ENCODE measurements at regions not wholly inside any gene's neighbourhood (a gene's known extent, or its start where the extent isn't known, plus 50 kb on each side); places are given as distances from the start of the nearest gene placed in this dataset.

GRCh38 chr13:74250738-74251190 lies 116.6 kb upstream of the KLF12 start:
- WGBS, 2 experiments (ENCODE audit: extremely low coverage in 1 of 2, insufficient coverage in 1 of 2, insufficient read length in 1 of 2, insufficient replicate concordance in 2 of 2, low coverage in 1 of 2, low lambda C conversion rate in 2 of 2, missing lambda C conversion rate in 1 of 2): 81% methylated on average over 2 of the region's 2 CpGs; no CpG with 5 or more reads in 1 of the 2 experiments
- POLR2A ChIA-PET (ENCODE audit: partially characterized antibody): no interaction called here

More at GRCh38 chr13:74250738-74251190, 116.6 kb upstream of the KLF12 start:
- Histone ChIP-seq H3K9ac (replicated peaks in 1 of 4; ENCODE audit: extremely low read depth in 1 of 4, low read depth in 3 of 4, low read length in 3 of 4) (no peak overlapping the region), H3K4me2 (ENCODE audit: insufficient read depth in 1 of 2, low read depth in 2 of 2, low read length in 2 of 2) (no peak overlapping the region), H3K36me3 (ENCODE audit: control insufficient read depth in 2 of 4, insufficient read depth in 4 of 4, low read length in 3 of 4) (no peaks in the 10 kb centered on the region), H3K23ac (ENCODE audit: insufficient read length) (no peak overlapping the region), H3K4me1 (replicated peaks in 1 of 4; ENCODE audit: control insufficient read depth in 3 of 4, insufficient read depth in 4 of 4, low read length in 3 of 4) (no peaks in the 10 kb centered on the region), H2AK5ac (ENCODE audit: low read depth, low read length) (no peak overlapping the region), H4K5ac (ENCODE audit: insufficient read length, low read depth, low read length) (no peak overlapping the region), H2BK15ac (ENCODE audit: low read length) (no peak overlapping the region), H3K79me1 (ENCODE audit: low read depth, low read length) (no peaks in the 10 kb centered on the region), H4K20me1 (replicated peaks in 1 of 2; ENCODE audit: control insufficient read depth in 1 of 2, insufficient read depth in 2 of 2, low read length in 2 of 2) (no peaks in the 10 kb centered on the region), H4K8ac (ENCODE audit: extremely low read depth, insufficient read depth, low read length) (no peak overlapping the region), H3K27me3 (replicated peaks in 1 of 4; ENCODE audit: control insufficient read depth in 3 of 4, extremely low read depth in 1 of 4, insufficient read depth in 3 of 4, low read length in 3 of 4) (no peaks in the 10 kb centered on the region), H2BK120ac (replicated peaks; ENCODE audit: low read depth, low read length) (no peak overlapping the region), H2BK5ac (ENCODE audit: low read depth, low read length) (no peak overlapping the region), H4K91ac (replicated peaks; ENCODE audit: insufficient read length, low read length) (no peak overlapping the region), H3K23me2 (ENCODE audit: low read depth, low read length) (peaks cover 2% of the 10 kb centered on the region; the same call in 1 of the 2 replicates), H3K18ac (ENCODE audit: extremely low read depth, low read length) (no peak overlapping the region), H3K4ac (replicated peaks; ENCODE audit: insufficient read length, low read depth, low read length) (no peak overlapping the region), H2AFZ (ENCODE audit: low read length) (no peak overlapping the region), H3K14ac (ENCODE audit: insufficient read length) (no peak overlapping the region), H3K79me2 (ENCODE audit: control insufficient read depth in 1 of 2, insufficient read depth in 2 of 2, low read length in 2 of 2) (no peaks in the 10 kb centered on the region), H2BK20ac (ENCODE audit: low read length) (no peak overlapping the region), H3K9me3 (ENCODE audit: insufficient read depth in 2 of 2, low read depth in 1 of 2, low read length in 1 of 2) (no peaks in the 10 kb centered on the region), H3K56ac (replicated peaks; ENCODE audit: insufficient read length, low read depth, low read length) (no peak overlapping the region), H3K4me3 (ENCODE audit: extremely low read depth in 1 of 4, insufficient read depth in 2 of 4, low read depth in 3 of 4, low read length in 4 of 4) (no peak overlapping the region), H3K27ac (ENCODE audit: low read depth, low read length) (no peak overlapping the region), H2BK12ac (ENCODE audit: low read depth, low read length) (no peak overlapping the region)
- FAIRE-seq (no peak), DNase-seq (ENCODE audit: low read depth in 1 of 2, low spot score in 2 of 2) (no peak)
- CTCF ChIA-PET (ENCODE audit: partially characterized antibody): interaction anchor here (0.6 to 1.0 kb wide), 4 partner anchors 12 to 639 kb away, joined by 3 to 5 read pairs (median 4); no protein-coding TSS in a partner anchor
